SK-N-SH (cell line): ENCODE measurements at regions not wholly inside any gene's neighbourhood (a gene's known extent, or its start where the extent isn't known, plus 50 kb on each side); places are given as distances from the start of the nearest gene placed in this dataset.

Experiments
- CTCF ChIA-PET: fragments of 300-600, 350-600 bp; formaldehyde crosslinking; extraction: SDS; loops from one replicate; lab custom pipeline; 2021; lab: Yijun Ruan, JAX
- POLR2A ChIA-PET: fragments of 350-600 bp; sonication (Branson Sonifier 250); formaldehyde crosslinking; extraction: SDS; loops from one replicate; lab custom pipeline; 2020; ENCODE audit warnings: antibody characterized with exemption, inconsistent platforms; lab: Yijun Ruan, JAX
- DNase-seq: peaks from one replicate; pipeline ENCODE4 v3.0.0; 2012
- H2AFZ ChIP-seq: fragments of 200-600 bp; sonication (generic); 2 replicates; pipeline ENCODE4 v1.8.1; 2016; ENCODE audit warnings: antibody characterized with exemption, mild to moderate bottlenecking, low read depth
- H3F3A ChIP-seq: fragments of 200-600 bp; sonication (generic); replicated peaks from 2 replicates; pipeline ENCODE3; 2016; ENCODE audit warnings: antibody characterized with exemption, mild to moderate bottlenecking; ENCODE audit not compliant: insufficient read depth
- H3K27ac ChIP-seq, 2 experiments: fragments of 200-500 bp in 1 of 2; fragments of 200-600 bp in 1 of 2; sonication (Bioruptor generic) in 1 of 2; sonication (generic), shearing (Covaris generic) in 1 of 2; 2 replicates each; pipeline versions ENCODE4 v1.5.1 to v1.6.1; 2014 to 2016; ENCODE audit warnings: low read depth in 2 of 2, inconsistent platforms in 1 of 2, low read length in 1 of 2, mild to moderate bottlenecking in 1 of 2, mixed read lengths in 1 of 2
- H3K27me3 ChIP-seq: fragments of 200-600 bp; sonication (generic), shearing (Covaris generic); 2 replicates; pipeline ENCODE4 v1.6.1; 2016; ENCODE audit warnings: mixed run types; ENCODE audit not compliant: insufficient read depth
- H3K36me3 ChIP-seq, 2 experiments: fragments of 200-500 bp in 1 of 2; fragments of 200-600 bp in 1 of 2; sonication (Bioruptor generic) in 1 of 2; sonication (generic) in 1 of 2; replicated peaks in 1 of 2; 2 replicates each; pipeline versions ENCODE3 to v1.5.1; 2014 to 2016; ENCODE audit warnings: low read length in 1 of 2, mild to moderate bottlenecking in 1 of 2; ENCODE audit not compliant: insufficient read depth in 2 of 2, control insufficient read depth in 1 of 2
- H3K4me1 ChIP-seq, 2 experiments: fragments of 200-500 bp in 1 of 2; fragments of 200-600 bp in 1 of 2; sonication (Bioruptor generic) in 1 of 2; sonication (generic), shearing (Covaris generic) in 1 of 2; 2 replicates each; pipeline versions ENCODE4 v1.5.1 to v1.6.1; 2014 to 2016; ENCODE audit warnings: low read depth in 1 of 2, low read length in 1 of 2, mixed run types in 1 of 2; ENCODE audit not compliant: insufficient read depth in 2 of 2, control insufficient read depth in 1 of 2
- H3K4me2 ChIP-seq: fragments of 200-600 bp; sonication (generic), shearing (Covaris generic); 2 replicates; pipeline ENCODE4 v1.6.1; 2017; ENCODE audit warnings: mixed run types
- H3K4me3 ChIP-seq, 2 experiments: fragments of 200-500 bp in 1 of 2; fragments of 200-600 bp in 1 of 2; sonication (Bioruptor generic) in 1 of 2; sonication (generic), shearing (Covaris generic) in 1 of 2; 2 replicates each; pipeline versions ENCODE4 v1.5.1 to v1.8.1; 2014 to 2016; ENCODE audit warnings: low read depth in 2 of 2, inconsistent platforms in 1 of 2, low read length in 1 of 2, mild to moderate bottlenecking in 1 of 2, mixed read lengths in 1 of 2, moderate library complexity in 1 of 2
- H3K79me2 ChIP-seq: fragments of 200-600 bp; sonication (generic); 2 replicates; pipeline ENCODE4 v1.8.1; 2017; ENCODE audit warnings: mild to moderate bottlenecking; ENCODE audit not compliant: insufficient read depth
- H3K9ac ChIP-seq: fragments of 200-600 bp; sonication (generic); 2 replicates; pipeline ENCODE4 v1.6.1; 2017; ENCODE audit warnings: mixed run types
- H3K9me2 ChIP-seq: fragments of 200-600 bp; sonication (generic); 2 replicates; pipeline ENCODE4 v1.6.1; 2017; ENCODE audit warnings: mixed run types
- H3K9me3 ChIP-seq: fragments of 200-600 bp; sonication (generic); 2 replicates; pipeline ENCODE4 v1.6.1; 2017; ENCODE audit warnings: mixed run types, mild to moderate bottlenecking, moderate library complexity
- H4K20me1 ChIP-seq: fragments of 200-600 bp; sonication (generic); 2 replicates; pipeline ENCODE4 v1.6.1; 2017; ENCODE audit warnings: mild to moderate bottlenecking, mixed run types; ENCODE audit not compliant: insufficient read depth
- CHD2 ChIP-seq: fragments of 150-350 bp; IDR thresholded peaks from 2 replicates; pipeline ENCODE4 v1.6.1; 2018; ENCODE audit warnings: low read length; ENCODE audit not compliant: partially characterized antibody
- EP300 ChIP-seq, 2 experiments: IDR thresholded peaks; 2 replicates each; pipeline versions ENCODE4 v1.4.0 to v1.6.1; 2012; ENCODE audit warnings: borderline replicate concordance in 1 of 2, low read depth in 1 of 2, low read length in 1 of 2
- EZH2phosphoT487 ChIP-seq: fragments of 200-600 bp; sonication (generic); IDR thresholded peaks from 2 replicates; pipeline ENCODE4 v1.6.1; 2017; ENCODE audit warnings: low read depth, mixed run types, mild to moderate bottlenecking, antibody characterized with exemption, moderate library complexity, borderline replicate concordance
- FOSL2 ChIP-seq: IDR thresholded peaks from 2 replicates; pipeline ENCODE4 v1.4.0; 2012; ENCODE audit warnings: low read depth, mild to moderate bottlenecking, moderate library complexity, borderline replicate concordance
- FOXJ3 ChIP-seq: sonication (generic); formaldehyde crosslinking; IDR thresholded peaks from 2 replicates; pipeline ENCODE4 v1.5.1; 2020; ENCODE audit warnings: mild to moderate bottlenecking, missing genetic modification reagents
- FOXM1 ChIP-seq: IDR thresholded peaks from 2 replicates; pipeline ENCODE4 v1.4.0; 2012; ENCODE audit warnings: low read depth, mild to moderate bottlenecking
- GATA2 ChIP-seq: sonication (generic); formaldehyde crosslinking; IDR thresholded peaks from 2 replicates; pipeline ENCODE4 v1.5.0; 2020; ENCODE audit warnings: mild to moderate bottlenecking, missing genetic modification reagents
- IRF3 ChIP-seq: fragments of 150-350 bp; IDR thresholded peaks from 2 replicates; pipeline ENCODE4 v1.6.1; 2016; ENCODE audit warnings: mild to moderate bottlenecking, low read depth, low read length
- JUND ChIP-seq: IDR thresholded peaks from 2 replicates; pipeline ENCODE4 v1.4.0; 2012
- MEF2A ChIP-seq: IDR thresholded peaks from 2 replicates; pipeline ENCODE4 v1.4.0; 2012; ENCODE audit warnings: low read depth, borderline replicate concordance
- MXI1 ChIP-seq: IDR thresholded peaks from 2 replicates; pipeline ENCODE4 v1.6.1; 2012; ENCODE audit warnings: mild to moderate bottlenecking, low read depth, low read length, improper control_type of control experiment
- RAD21 ChIP-seq: IDR thresholded peaks from 2 replicates; pipeline ENCODE4 v1.6.1; 2012; ENCODE audit warnings: mild to moderate bottlenecking, low read length
- SIN3A ChIP-seq: IDR thresholded peaks from 2 replicates; pipeline ENCODE4 v1.6.1; 2012; ENCODE audit warnings: low read depth, mild to moderate bottlenecking, low read length, moderate library complexity, borderline replicate concordance
- TCF12 ChIP-seq: IDR thresholded peaks from 2 replicates; pipeline ENCODE4 v1.4.0; 2012
- TEAD4 ChIP-seq: IDR thresholded peaks from 2 replicates; pipeline ENCODE4 v1.4.0; 2012; ENCODE audit warnings: mild to moderate bottlenecking, borderline replicate concordance; ENCODE audit not compliant: insufficient read depth
- USF2 ChIP-seq: fragments of 150-350 bp; IDR thresholded peaks from 2 replicates; pipeline ENCODE4 v1.6.1; 2017; ENCODE audit warnings: antibody characterized with exemption, low read length, low read depth, borderline replicate concordance
- ZBTB33 ChIP-seq: IDR thresholded peaks from 2 replicates; pipeline ENCODE4 v1.4.0; 2012; ENCODE audit warnings: low read depth, borderline replicate concordance
- WGBS: methylation state at CpG from one replicate; pipeline ENCODE4 v1.1.6; 2017; ENCODE audit warnings: low lambda C conversion rate; 5-methylcytosine and 5-hydroxymethylcytosine counted together

- POLR2A ChIA-PET = no interaction called here
- TF ChIP-seq TCF12 = no peak
- TF ChIP-seq EZH2phosphoT487 = no peak
- TF ChIP-seq GATA2 (CRISPR knock-in tag) = no peak
- TF ChIP-seq JUND = no peak
Measured at GRCh38 chr19:27705896-27706295, 1507.1 kb downstream of the UQCRFS1 start.

GRCh38 chr19:27694361-27695055 lies 1518.4 kb downstream of the UQCRFS1 start:
- H3K27ac ChIP-seq = no peak overlapping the region
- H3K4me1 ChIP-seq = no peaks in the 10 kb centered on the region
- no peaks in the 10 kb centered on the region for H3K9me3 ChIP-seq
- 0% methylated on average over 3 of the region's 3 CpGs for WGBS
- H3K36me3 ChIP-seq = no peaks in the 10 kb centered on the region
- H3K4me2 ChIP-seq = no peak overlapping the region
- H3K27me3 ChIP-seq = no peaks in the 10 kb centered on the region
- TF ChIP-seq FOSL2 = no peak
- no peak for TF ChIP-seq GATA2 (CRISPR knock-in tag)
- TF ChIP-seq RAD21 = no peak
- no peak for TF ChIP-seq EP300 (IDR thresholded peaks at IDR 0.05; ENCODE audit: borderline replicate concordance in 1 of 2, low read depth in 1 of 2, low read length in 1 of 2)
- TF ChIP-seq MXI1 = no peak
- TF ChIP-seq IRF3 = no peak
- no peak for TF ChIP-seq FOXM1
- no peaks in the 10 kb centered on the region for H4K20me1 ChIP-seq
- H3K9me2 ChIP-seq = no peaks in the 10 kb centered on the region
- CTCF ChIA-PET = no interaction called here
- no peak overlapping the region for H3K9ac ChIP-seq
- no peaks in the 10 kb centered on the region for H3K79me2 ChIP-seq
- DNase-seq = no peak
- no peak overlapping the region for H3K4me3 ChIP-seq
- POLR2A ChIA-PET = no interaction called here
- H2AFZ ChIP-seq = no peak overlapping the region
- H3F3A ChIP-seq = no peaks in the 10 kb centered on the region

More at GRCh38 chr19:27705896-27706295, 1507.1 kb downstream of the UQCRFS1 start:
- Histone ChIP-seq H3K9me2 (no peaks in the 10 kb centered on the region), H3K4me1 (no peaks in the 10 kb centered on the region), H2AFZ (no peak overlapping the region), H3K9ac (no peak overlapping the region), H3K36me3 (no peaks in the 10 kb centered on the region), H4K20me1 (no peaks in the 10 kb centered on the region), H3K27ac (no peak overlapping the region), H3F3A (no peaks in the 10 kb centered on the region), H3K9me3 (no peaks in the 10 kb centered on the region), H3K4me3 (no peak overlapping the region), H3K4me2 (no peak overlapping the region), H3K79me2 (no peaks in the 10 kb centered on the region), H3K27me3 (no peaks in the 10 kb centered on the region)
- CTCF ChIA-PET = no interaction called here
- 0% methylated on average over 6 of the region's 6 CpGs for WGBS
- no peak for DNase-seq

GRCh38 chr19:27691991-27692390 lies 1521.0 kb downstream of the UQCRFS1 start:
- Histone ChIP-seq H3F3A (no peaks in the 10 kb centered on the region), H3K4me1 (no peaks in the 10 kb centered on the region), H3K4me3 (no peak overlapping the region), H3K9me2 (no peaks in the 10 kb centered on the region), H4K20me1 (no peaks in the 10 kb centered on the region), H3K27me3 (no peaks in the 10 kb centered on the region), H3K79me2 (no peaks in the 10 kb centered on the region), H3K9me3 (no peaks in the 10 kb centered on the region), H3K36me3 (no peaks in the 10 kb centered on the region), H3K4me2 (no peak overlapping the region), H3K9ac (no peak overlapping the region), H2AFZ (no peak overlapping the region), H3K27ac (no peak overlapping the region)
- DNase-seq = no peak
- ChIA-PET POLR2A (no interaction called here), CTCF (no interaction called here)
- TF ChIP-seq ZBTB33 (no peak), CHD2 (no peak), JUND (no peak), MEF2A (no peak), USF2 (no peak), RAD21 (no peak), FOXJ3 (CRISPR knock-in tag) (no peak), SIN3A (no peak), TEAD4 (no peak)
- WGBS = 0% methylated on average over 4 of the region's 4 CpGs
